GM20431 (cell line): ENCODE measurements at regions not wholly inside any gene's neighbourhood (a gene's known extent, or its start where the extent isn't known, plus 50 kb on each side); places are given as distances from the start of the nearest gene placed in this dataset.
"Not testable (repeated sequence)": the region's sequence is repeated elsewhere in the genome, so short reads cannot be mapped to it uniquely, and the experiment has no call there.

Source experiments
- in situ Hi-C: fragments of 300-500 bp; cut with MseI, MboI; formaldehyde crosslinking; loops from one replicate; pipeline ENCODE4 v1.15.0; 2020; ENCODE audit warnings: low sequenced_read_pairs; ENCODE audit not compliant: unreplicated experiment

- in situ Hi-C loops: not testable (repeated sequence)
Measured at GRCh38 chr7:54444046-54444686, 98.0 kb upstream of the VSTM2A start.

DNA sequence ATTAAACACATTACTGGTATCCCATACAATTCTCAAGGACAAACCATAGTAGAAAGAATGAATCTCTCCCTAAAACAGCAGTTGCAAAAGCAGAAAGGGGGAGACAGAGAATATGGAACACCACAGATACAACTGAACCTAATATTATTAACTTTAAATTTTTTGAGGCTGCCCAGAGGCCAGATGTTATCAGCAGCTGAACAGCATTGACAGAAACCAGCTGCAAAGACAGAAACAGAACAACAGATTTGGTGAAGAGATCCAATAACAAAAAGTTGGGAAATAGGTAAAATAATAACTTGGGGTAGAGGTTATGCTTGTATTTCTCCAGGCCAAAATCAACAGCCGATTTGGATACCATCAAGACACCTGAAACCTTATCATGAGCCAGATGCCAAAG lies 89.0 kb upstream of the VSTM2A start:
- in situ Hi-C loops: not testable (repeated sequence)

DNA sequence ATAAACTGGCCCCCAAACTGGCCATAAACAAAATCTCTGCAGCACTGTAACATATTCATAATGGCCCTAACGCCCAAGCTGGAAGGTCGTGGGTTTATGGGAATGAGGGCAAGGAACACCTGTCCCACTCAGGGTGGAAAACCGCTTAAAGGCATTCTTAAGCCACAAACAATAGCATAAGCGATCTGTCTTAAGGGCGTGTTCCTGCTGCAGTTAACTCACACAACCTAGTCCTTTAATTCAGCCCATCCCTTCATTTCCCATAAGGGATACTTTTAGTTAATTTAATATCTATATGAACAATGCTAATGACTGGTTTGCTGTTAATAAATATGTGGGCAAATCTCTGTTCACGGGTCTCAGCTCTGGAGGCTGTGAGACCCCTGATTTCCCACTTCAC lies 87.5 kb upstream of the VSTM2A start:
- in situ Hi-C loops: not testable (repeated sequence)

GRCh38 chr7:54465095-54465494 lies 77.1 kb upstream of the VSTM2A start:
- in situ Hi-C loops: no loop called here

DNA sequence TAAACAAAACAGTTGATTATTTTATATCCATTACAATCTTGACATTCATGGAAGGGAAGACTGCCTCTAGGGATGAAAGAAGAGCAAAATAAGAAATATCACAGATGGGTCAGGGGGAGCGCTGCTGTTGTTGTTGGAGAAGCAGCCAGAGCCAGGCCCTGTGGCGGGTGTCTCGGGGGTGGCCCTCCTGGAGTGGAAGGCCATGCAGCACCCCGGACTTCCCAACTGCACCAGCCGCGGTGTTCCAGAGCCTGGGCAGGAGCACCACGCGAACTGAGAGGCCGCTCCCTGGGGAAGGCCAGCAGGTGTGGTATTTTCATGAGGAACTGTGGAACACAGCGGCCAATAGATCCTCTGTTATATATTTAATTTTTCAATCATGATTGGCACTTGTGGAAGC lies 72.4 kb upstream of the VSTM2A start:
- in situ Hi-C loops: no loop called here

DNA sequence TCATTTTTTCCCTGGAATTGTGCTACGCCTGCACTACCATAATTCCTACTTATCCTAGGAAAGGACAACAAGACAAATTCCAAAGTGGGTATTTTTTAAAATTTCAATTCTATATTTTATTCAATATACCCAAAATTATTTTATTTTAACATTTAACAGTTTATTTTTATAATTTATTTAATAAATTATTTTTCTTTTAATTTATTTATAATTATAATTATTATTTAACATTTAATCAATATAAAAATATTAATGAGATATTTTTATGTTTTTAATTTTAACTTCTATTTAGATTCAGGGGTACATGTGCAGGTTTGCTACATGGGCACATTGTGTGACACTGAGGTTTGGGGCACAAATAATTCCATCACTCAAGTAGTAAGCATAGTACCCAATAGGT lies 65.6 kb upstream of the VSTM2A start:
- in situ Hi-C loops: no loop called here

- in situ Hi-C loops: no loop called here
Measured at GRCh38 chr7:54477083-54477482, 65.1 kb upstream of the VSTM2A start.

- in situ Hi-C loops: no loop called here
Measured at GRCh38 chr7:54483523-54483922, 58.7 kb upstream of the VSTM2A start.

- in situ Hi-C loops: no loop called here
Measured at GRCh38 chr7:54485044-54485443, 57.1 kb upstream of the VSTM2A start.
